HepG2 (cell line): ENCODE measurements at regions not wholly inside any gene's neighbourhood (a gene's known extent, or its start where the extent isn't known, plus 50 kb on each side); places are given as distances from the start of the nearest gene placed in this dataset.

Experiments used
- KDM4B ChIP-seq: sonication (generic); formaldehyde crosslinking; IDR thresholded peaks from 2 replicates; pipeline ENCODE4 v1.4.0; 2020; ENCODE audit warnings: missing genetic modification reagents
- TF ChIP-seq, protein P1 (sequence below): sonication (generic); formaldehyde crosslinking; IDR thresholded peaks from 2 replicates; pipeline ENCODE4 v1.4.0; 2020; ENCODE audit warnings: mild to moderate bottlenecking, missing genetic modification reagents, borderline replicate concordance

DNA sequence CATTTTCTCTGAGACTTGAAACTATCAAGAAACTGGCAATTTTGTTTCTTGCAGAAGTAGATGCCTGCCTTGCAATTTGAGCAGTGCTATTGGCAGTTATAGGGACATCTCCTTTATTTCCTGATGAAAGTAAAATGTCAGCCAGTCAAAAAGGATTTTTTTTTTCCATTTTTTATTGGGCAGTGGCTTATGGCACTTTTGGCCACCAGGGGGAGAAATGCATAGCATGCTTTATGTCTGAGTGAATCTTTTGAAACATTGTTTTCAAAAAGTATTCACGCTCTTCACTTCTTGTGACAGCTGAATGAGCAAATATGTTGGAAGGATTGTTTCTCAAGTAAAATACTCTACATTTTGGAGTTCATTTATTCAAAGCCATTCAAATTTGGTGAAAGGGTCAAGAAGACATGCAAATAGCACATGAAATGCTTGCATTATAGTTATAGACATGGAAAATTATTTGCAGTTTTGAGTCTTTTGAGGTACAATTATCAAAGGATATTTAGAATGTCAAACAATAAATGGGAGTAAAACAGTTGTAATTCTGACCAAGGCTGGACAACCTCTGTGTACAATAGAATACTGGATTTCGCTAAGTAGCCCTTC is 491.0 kb downstream of the CDH2 start:
- TF ChIP-seq, protein P1, sequence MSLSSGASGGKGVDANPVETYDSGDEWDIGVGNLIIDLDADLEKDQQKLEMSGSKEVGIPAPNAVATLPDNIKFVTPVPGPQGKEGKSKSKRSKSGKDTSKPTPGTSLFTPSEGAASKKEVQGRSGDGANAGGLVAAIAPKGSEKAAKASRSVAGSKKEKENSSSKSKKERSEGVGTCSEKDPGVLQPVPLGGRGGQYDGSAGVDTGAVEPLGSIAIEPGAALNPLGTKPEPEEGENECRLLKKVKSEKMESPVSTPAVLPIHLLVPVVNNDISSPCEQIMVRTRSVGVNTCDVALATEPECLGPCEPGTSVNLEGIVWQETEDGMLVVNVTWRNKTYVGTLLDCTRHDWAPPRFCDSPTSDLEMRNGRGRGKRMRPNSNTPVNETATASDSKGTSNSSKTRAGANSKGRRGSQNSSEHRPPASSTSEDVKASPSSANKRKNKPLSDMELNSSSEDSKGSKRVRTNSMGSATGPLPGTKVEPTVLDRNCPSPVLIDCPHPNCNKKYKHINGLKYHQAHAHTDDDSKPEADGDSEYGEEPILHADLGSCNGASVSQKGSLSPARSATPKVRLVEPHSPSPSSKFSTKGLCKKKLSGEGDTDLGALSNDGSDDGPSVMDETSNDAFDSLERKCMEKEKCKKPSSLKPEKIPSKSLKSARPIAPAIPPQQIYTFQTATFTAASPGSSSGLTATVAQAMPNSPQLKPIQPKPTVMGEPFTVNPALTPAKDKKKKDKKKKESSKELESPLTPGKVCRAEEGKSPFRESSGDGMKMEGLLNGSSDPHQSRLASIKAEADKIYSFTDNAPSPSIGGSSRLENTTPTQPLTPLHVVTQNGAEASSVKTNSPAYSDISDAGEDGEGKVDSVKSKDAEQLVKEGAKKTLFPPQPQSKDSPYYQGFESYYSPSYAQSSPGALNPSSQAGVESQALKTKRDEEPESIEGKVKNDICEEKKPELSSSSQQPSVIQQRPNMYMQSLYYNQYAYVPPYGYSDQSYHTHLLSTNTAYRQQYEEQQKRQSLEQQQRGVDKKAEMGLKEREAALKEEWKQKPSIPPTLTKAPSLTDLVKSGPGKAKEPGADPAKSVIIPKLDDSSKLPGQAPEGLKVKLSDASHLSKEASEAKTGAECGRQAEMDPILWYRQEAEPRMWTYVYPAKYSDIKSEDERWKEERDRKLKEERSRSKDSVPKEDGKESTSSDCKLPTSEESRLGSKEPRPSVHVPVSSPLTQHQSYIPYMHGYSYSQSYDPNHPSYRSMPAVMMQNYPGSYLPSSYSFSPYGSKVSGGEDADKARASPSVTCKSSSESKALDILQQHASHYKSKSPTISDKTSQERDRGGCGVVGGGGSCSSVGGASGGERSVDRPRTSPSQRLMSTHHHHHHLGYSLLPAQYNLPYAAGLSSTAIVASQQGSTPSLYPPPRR (CRISPR knock-in tag) = no peak
- no peak for TF ChIP-seq KDM4B
